ENCODE measurements at regions not wholly inside any gene's neighbourhood (a gene's known extent, or its start where the extent isn't known, plus 50 kb on each side); places are given as distances from the start of the nearest gene placed in this dataset.
"Not testable (repeated sequence)": the region's sequence is repeated elsewhere in the genome, so short reads cannot be mapped to it uniquely, and the experiment has no call there.

GRCh38 chr3:86335566-86335965 lies 655.4 kb downstream of the VGLL3 start:
- TF ChIP-seq CTCF (conservative IDR thresholded peaks at IDR 0.05); ZFX (IDR thresholded peaks at IDR 0.05): not testable (repeated sequence)
